Activated B cell treated with CpG ODN at 0.5 μM for 24 hours (primary cell): ENCODE measurements at regions not wholly inside any gene's neighbourhood (a gene's known extent, or its start where the extent isn't known, plus 50 kb on each side); places are given as distances from the start of the nearest gene placed in this dataset.

Experiments used
- ATAC-seq: fragments of 200-7000 bp; cut with Tn5 transposase; one replicate; pipeline ENCODE4 v1.10.0; 2021; ENCODE audit warnings: low read depth, mild to moderate bottlenecking, moderate library complexity
- CTCF ChIA-PET: fragments of 350-600 bp; sonication (Branson Sonifier 250); formaldehyde crosslinking; loops from one replicate; lab custom pipeline; 2021; ENCODE audit warnings: antibody characterized with exemption; lab: Charles Lee
- POLR2A ChIA-PET: fragments of 350-600 bp; sonication (Branson Sonifier 250); formaldehyde crosslinking; loops from one replicate; lab custom pipeline; 2021; ENCODE audit warnings: antibody characterized with exemption; lab: Charles Lee
- DNase-seq: peaks from one replicate; pipeline ENCODE4 v3.0.0; 2022
- H3K27ac Mint-ChIP-seq: one replicate; pipeline ENCODE4 v1.8.0; 2020; ENCODE audit warnings: mixed read lengths
- H3K27me3 Mint-ChIP-seq: one replicate; pipeline ENCODE4 v1.8.0; 2021; ENCODE audit warnings: mixed read lengths
- H3K36me3 Mint-ChIP-seq: one replicate; pipeline ENCODE4 v1.8.0; 2021; ENCODE audit warnings: low read depth, mixed read lengths
- H3K4me1 Mint-ChIP-seq: one replicate; pipeline ENCODE4 v1.8.0; 2021; ENCODE audit warnings: mixed read lengths
- H3K4me3 Mint-ChIP-seq: one replicate; pipeline ENCODE4 v1.8.0; 2020; ENCODE audit warnings: mild to moderate bottlenecking, mixed read lengths
- H3K9me3 Mint-ChIP-seq: one replicate; pipeline ENCODE4 v1.8.0; 2020; ENCODE audit warnings: mixed read lengths
- CTCF ChIP-seq: fragments of 200-600 bp; IDR thresholded peaks from one replicate; pipeline ENCODE4 v1.8.0; 2022; ENCODE audit warnings: antibody characterized with exemption, mild to moderate bottlenecking
- intact Hi-C: fragments of 100-400 bp; cut with micrococcal nuclease; formaldehyde crosslinking; loops from one replicate; pipeline ENCODE4 v1.15.1; 2024

GRCh38 chr6:88477413-88477812 is 311.3 kb upstream of the CNR1 start:
- Mint-ChIP-seq H3K27ac (no peak overlapping the region), H3K36me3 (no peaks in the 10 kb centered on the region), H3K27me3 (peaks cover 7% of the 10 kb centered on the region)

GRCh38 chr6:88476388-88476787 is 310.2 kb upstream of the CNR1 start:
- ATAC-seq, result no peak
- Mint-ChIP-seq H3K36me3 (no peaks in the 10 kb centered on the region), H3K9me3 (no peaks in the 10 kb centered on the region), H3K27ac (no peak overlapping the region), H3K4me3 (no peak overlapping the region), H3K27me3 (peaks cover 7% of the 10 kb centered on the region), H3K4me1 (no peaks in the 10 kb centered on the region)
- intact Hi-C loops, result no loop called here
- CTCF ChIA-PET, result no interaction called here
- POLR2A ChIA-PET, result no interaction called here
- TF ChIP-seq CTCF, result no peak
- DNase-seq, result no peak

More at GRCh38 chr6:88477413-88477812, 311.3 kb upstream of the CNR1 start:
- ATAC-seq (no peak), DNase-seq (no peak)
- Mint-ChIP-seq H3K4me3 (no peak overlapping the region), H3K9me3 (no peaks in the 10 kb centered on the region), H3K4me1 (no peaks in the 10 kb centered on the region)
- TF ChIP-seq CTCF, result no peak
- POLR2A ChIA-PET, result no interaction called here
- CTCF ChIA-PET, result no interaction called here
- intact Hi-C loops, result no loop called here

DNA sequence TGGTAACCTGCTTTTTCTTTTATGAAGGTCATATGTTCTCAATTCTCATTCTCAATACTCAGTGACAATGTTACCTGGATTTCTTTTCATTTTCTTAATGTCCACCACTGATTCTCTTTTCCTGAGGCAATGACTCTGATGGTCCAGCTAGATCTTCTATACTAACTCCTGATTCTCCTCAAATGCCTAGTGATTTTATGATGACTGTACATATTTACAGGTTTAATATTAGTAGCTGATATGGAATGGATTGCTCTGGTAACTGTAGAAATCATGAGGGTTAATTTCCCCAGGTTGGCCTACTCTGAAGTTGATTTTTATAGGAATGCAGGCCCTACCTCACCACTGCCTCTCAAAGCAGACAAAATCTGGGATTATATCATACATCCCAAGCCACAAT is 308.6 kb upstream of the CNR1 start:
- Mint-ChIP-seq H3K9me3 (no peaks in the 10 kb centered on the region), H3K4me3 (no peak overlapping the region), H3K27ac (no peak overlapping the region), H3K36me3 (no peaks in the 10 kb centered on the region), H3K27me3 (peaks cover 7% of the 10 kb centered on the region), H3K4me1 (no peaks in the 10 kb centered on the region)
- ChIA-PET CTCF (no interaction called here), POLR2A (no interaction called here)
- ATAC-seq, result no peak
- no peak for TF ChIP-seq CTCF
- intact Hi-C loops, result no loop called here
- no peak for DNase-seq

DNA sequence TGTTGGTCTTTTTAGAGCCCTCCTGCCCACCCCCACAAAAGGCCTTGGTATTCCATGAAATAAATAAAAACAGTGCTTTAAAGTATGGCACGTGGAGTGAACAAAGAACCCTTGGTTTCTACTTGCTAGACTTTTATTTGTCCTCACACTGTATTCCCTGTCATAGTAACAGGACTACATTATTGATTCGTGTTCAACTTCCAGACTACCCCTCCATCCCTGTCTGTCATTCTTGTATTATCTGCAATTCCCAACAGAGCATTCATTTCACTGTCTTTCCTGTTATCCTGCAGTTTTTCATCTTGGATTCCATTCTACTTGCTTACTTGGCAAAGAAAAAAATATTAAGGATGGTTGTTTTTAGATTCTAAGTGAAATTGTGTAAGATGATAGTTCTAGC is 307.4 kb upstream of the CNR1 start:
- Mint-ChIP-seq H3K27me3 (peaks cover 7% of the 10 kb centered on the region), H3K9me3 (no peaks in the 10 kb centered on the region), H3K4me1 (no peaks in the 10 kb centered on the region), H3K4me3 (no peak overlapping the region), H3K36me3 (no peaks in the 10 kb centered on the region), H3K27ac (no peak overlapping the region)
- ChIA-PET CTCF (no interaction called here), POLR2A (no interaction called here)
- ATAC-seq (no peak), DNase-seq (no peak)
- intact Hi-C loops, result no loop called here
- TF ChIP-seq CTCF, result no peak

- no peaks in the 10 kb centered on the region for H3K9me3 Mint-ChIP-seq
- H3K27me3 Mint-ChIP-seq, result peaks cover 7% of the 10 kb centered on the region
- CTCF ChIA-PET, result no interaction called here
- DNase-seq, result no peak
- H3K36me3 Mint-ChIP-seq, result no peaks in the 10 kb centered on the region
- intact Hi-C loops, result no loop called here
- H3K27ac Mint-ChIP-seq, result no peak overlapping the region
- ATAC-seq, result no peak
- H3K4me3 Mint-ChIP-seq, result no peak overlapping the region
- H3K4me1 Mint-ChIP-seq, result no peaks in the 10 kb centered on the region
- TF ChIP-seq CTCF, result no peak
- POLR2A ChIA-PET, result no interaction called here
Observed at GRCh38 chr6:88472851-88473525, 306.8 kb upstream of the CNR1 start.
